PC-9 (cell line): ENCODE measurements at regions not wholly inside any gene's neighbourhood (a gene's known extent, or its start where the extent isn't known, plus 50 kb on each side); places are given as distances from the start of the nearest gene placed in this dataset.

ENCODE experiments used
- BruUV-seq: library from RNA; stranded (reverse); fragments of 400-500 nt; replicated peaks from 2 replicates; lab custom pipeline; 2021; lab: Mats Ljungman, UMichigan
- CTCF ChIA-PET: fragments of 300-600 bp; sonication (Branson Sonifier 250); formaldehyde crosslinking; loops from one replicate; lab custom pipeline; 2022; ENCODE audit warnings: antibody characterized with exemption; lab: Charles Lee
- POLR2A ChIA-PET: fragments of 300-600 bp; sonication (Branson Sonifier 250); formaldehyde crosslinking; loops from one replicate; lab custom pipeline; 2022; ENCODE audit warnings: antibody characterized with exemption; ENCODE audit not compliant: unreplicated experiment; lab: Charles Lee
- DNase-seq, 2 experiments: peaks; one replicate each; pipeline versions ENCODE4 v3.0.0 to v3.0.0-alpha.2; 2015 to 2022; ENCODE audit warnings: mixed read lengths in 1 of 2
- H2AFZ ChIP-seq: fragments of 200-600 bp; sonication (generic); 2 replicates; pipeline ENCODE4 v1.8.1; 2017; ENCODE audit warnings: antibody characterized with exemption
- H3F3A ChIP-seq: fragments of 200-600 bp; sonication (generic); 2 replicates; pipeline ENCODE4 v1.8.1; 2017; ENCODE audit warnings: antibody characterized with exemption, mild to moderate bottlenecking, low read depth; ENCODE audit not compliant: insufficient read depth
- H3K27ac ChIP-seq: fragments of 200-600 bp; sonication (generic); 2 replicates; pipeline ENCODE4 v1.6.1; 2016; ENCODE audit warnings: mixed run types
- H3K27me3 ChIP-seq: fragments of 200-600 bp; sonication (generic); 2 replicates; pipeline ENCODE4 v1.6.1; 2016; ENCODE audit warnings: low read depth, mixed run types; ENCODE audit not compliant: insufficient read depth
- H3K36me3 ChIP-seq: fragments of 200-600 bp; sonication (generic); 2 replicates; pipeline ENCODE4 v1.6.1; 2016; ENCODE audit warnings: low read depth, mixed run types
- H3K4me1 ChIP-seq: fragments of 200-600 bp; sonication (generic); replicated peaks from 2 replicates; pipeline ENCODE4 v1.6.1; 2016; ENCODE audit warnings: mixed run types; ENCODE audit not compliant: insufficient read depth
- H3K4me2 ChIP-seq: fragments of 200-600 bp; sonication (generic); 2 replicates; pipeline ENCODE4 v1.6.1; 2017; ENCODE audit warnings: mixed run types
- H3K4me3 ChIP-seq: fragments of 200-600 bp; sonication (generic); 2 replicates; pipeline ENCODE4 v1.6.1; 2016; ENCODE audit warnings: mixed run types
- H3K79me2 ChIP-seq: fragments of 200-600 bp; sonication (generic); 2 replicates; pipeline ENCODE4 v1.6.1; 2017; ENCODE audit warnings: low read depth, mixed run types
- H3K9me2 ChIP-seq: fragments of 200-600 bp; sonication (generic); 2 replicates; pipeline ENCODE4 v1.8.1; 2017; ENCODE audit warnings: mild to moderate bottlenecking; ENCODE audit not compliant: insufficient read depth
- H3K9me3 ChIP-seq: fragments of 200-600 bp; sonication (generic); 2 replicates; pipeline ENCODE4 v1.8.1; 2016; ENCODE audit warnings: low read depth; ENCODE audit not compliant: insufficient read depth
- H4K20me1 ChIP-seq: fragments of 200-600 bp; sonication (generic); 2 replicates; pipeline ENCODE4 v1.8.1; 2017; ENCODE audit not compliant: insufficient read depth
- EZH2 ChIP-seq: fragments of 200-600 bp; sonication (generic); IDR thresholded peaks from 2 replicates; pipeline ENCODE4 v1.8.0; 2017; ENCODE audit warnings: antibody characterized with exemption, low read depth
- intact Hi-C: fragments of 100-400 bp; cut with micrococcal nuclease; formaldehyde crosslinking; loops from one replicate; pipeline ENCODE4 v1.10.0; 2022; ENCODE audit not compliant: unreplicated experiment
- TF ChIP-seq, protein P1 (sequence below): fragments of 200-600 bp; sonication (generic); conservative IDR thresholded peaks from 2 replicates; pipeline ENCODE4 v1.6.1; 2017; ENCODE audit warnings: mixed run types, antibody characterized with exemption, mild to moderate bottlenecking, moderate library complexity

DNA sequence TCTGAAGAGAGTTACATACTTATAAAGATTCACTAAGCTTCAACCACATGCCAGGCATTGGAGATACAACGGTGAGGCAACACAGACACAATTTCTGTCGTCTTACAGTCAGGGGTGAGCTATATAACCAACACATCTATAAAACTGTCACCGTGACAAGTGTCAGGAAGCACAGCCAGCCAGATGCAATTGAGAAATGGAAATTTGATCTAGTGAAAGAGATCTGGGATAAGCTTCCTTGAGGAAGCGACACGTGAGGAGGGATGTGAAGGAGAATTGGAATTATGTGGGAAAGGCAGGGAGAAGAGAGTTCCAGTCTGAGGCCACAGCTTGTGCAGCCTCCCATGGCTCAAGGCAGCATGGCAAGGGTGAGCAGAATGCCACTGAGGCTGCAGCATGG, 50.9 kb upstream of the ZNF354B start:
- Histone ChIP-seq H4K20me1 (no peaks in the 10 kb centered on the region), H3K4me1 (no peaks in the 10 kb centered on the region), H2AFZ (no peak overlapping the region), H3K27ac (no peak overlapping the region), H3K36me3 (peaks cover 7% of the 10 kb centered on the region; the same call in 1 of the 2 replicates), H3K27me3 (no peaks in the 10 kb centered on the region), H3K79me2 (no peaks in the 10 kb centered on the region), H3K9me2 (no peaks in the 10 kb centered on the region), H3K4me2 (no peak overlapping the region), H3F3A (no peaks in the 10 kb centered on the region), H3K4me3 (no peak overlapping the region), H3K9me3 (no peaks in the 10 kb centered on the region)
- no peak for TF ChIP-seq EZH2
- TF ChIP-seq, protein P1, sequence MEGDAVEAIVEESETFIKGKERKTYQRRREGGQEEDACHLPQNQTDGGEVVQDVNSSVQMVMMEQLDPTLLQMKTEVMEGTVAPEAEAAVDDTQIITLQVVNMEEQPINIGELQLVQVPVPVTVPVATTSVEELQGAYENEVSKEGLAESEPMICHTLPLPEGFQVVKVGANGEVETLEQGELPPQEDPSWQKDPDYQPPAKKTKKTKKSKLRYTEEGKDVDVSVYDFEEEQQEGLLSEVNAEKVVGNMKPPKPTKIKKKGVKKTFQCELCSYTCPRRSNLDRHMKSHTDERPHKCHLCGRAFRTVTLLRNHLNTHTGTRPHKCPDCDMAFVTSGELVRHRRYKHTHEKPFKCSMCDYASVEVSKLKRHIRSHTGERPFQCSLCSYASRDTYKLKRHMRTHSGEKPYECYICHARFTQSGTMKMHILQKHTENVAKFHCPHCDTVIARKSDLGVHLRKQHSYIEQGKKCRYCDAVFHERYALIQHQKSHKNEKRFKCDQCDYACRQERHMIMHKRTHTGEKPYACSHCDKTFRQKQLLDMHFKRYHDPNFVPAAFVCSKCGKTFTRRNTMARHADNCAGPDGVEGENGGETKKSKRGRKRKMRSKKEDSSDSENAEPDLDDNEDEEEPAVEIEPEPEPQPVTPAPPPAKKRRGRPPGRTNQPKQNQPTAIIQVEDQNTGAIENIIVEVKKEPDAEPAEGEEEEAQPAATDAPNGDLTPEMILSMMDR: no peak
- no peak for DNase-seq
- POLR2A ChIA-PET: no interaction called here
- CTCF ChIA-PET: no interaction called here
- intact Hi-C loops: no loop called here
- BruUV-seq: no TSS peak

DNA sequence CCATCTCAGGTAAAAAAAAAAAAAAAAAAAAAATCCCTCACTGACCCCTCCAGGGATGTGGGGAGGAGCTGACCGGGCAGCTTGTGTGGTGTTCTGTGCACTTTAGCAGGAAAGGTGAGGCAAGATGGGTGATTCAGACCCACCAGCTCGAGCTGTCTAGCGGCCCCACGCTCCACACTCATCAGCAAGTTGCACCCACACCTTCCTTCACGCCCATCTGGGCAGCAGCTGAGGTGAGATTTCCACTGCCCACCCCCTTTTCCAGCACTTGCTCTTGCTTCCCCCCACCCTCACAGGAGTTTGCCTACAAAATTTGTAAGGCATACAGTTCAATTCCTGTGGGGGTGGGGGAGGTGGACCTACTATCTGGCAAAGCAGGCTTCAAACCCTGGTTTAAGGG, 58.7 kb upstream of the ZNF354B start:
- Histone ChIP-seq H3K9me3 (no peaks in the 10 kb centered on the region), H3K4me1 (no peaks in the 10 kb centered on the region), H3K79me2 (no peaks in the 10 kb centered on the region), H3K27ac (no peak overlapping the region), H3K36me3 (no peaks in the 10 kb centered on the region; the same call in 1 of the 2 replicates), H3K9me2 (no peaks in the 10 kb centered on the region), H2AFZ (no peak overlapping the region), H4K20me1 (no peaks in the 10 kb centered on the region), H3K27me3 (no peaks in the 10 kb centered on the region; the same call in 1 of the 2 replicates), H3F3A (no peaks in the 10 kb centered on the region), H3K4me2 (no peak overlapping the region), H3K4me3 (no peak overlapping the region)
- POLR2A ChIA-PET: no interaction called here
- no peak for TF ChIP-seq EZH2
- TF ChIP-seq, protein P1: no peak
- BruUV-seq: no TSS peak
- intact Hi-C loops: no loop called here
- DNase-seq: no peak
- CTCF ChIA-PET: interaction anchor here (0.7 kb wide), 1 partner anchor 247 kb away, joined by 8 read pairs; no protein-coding TSS in a partner anchor

DNA sequence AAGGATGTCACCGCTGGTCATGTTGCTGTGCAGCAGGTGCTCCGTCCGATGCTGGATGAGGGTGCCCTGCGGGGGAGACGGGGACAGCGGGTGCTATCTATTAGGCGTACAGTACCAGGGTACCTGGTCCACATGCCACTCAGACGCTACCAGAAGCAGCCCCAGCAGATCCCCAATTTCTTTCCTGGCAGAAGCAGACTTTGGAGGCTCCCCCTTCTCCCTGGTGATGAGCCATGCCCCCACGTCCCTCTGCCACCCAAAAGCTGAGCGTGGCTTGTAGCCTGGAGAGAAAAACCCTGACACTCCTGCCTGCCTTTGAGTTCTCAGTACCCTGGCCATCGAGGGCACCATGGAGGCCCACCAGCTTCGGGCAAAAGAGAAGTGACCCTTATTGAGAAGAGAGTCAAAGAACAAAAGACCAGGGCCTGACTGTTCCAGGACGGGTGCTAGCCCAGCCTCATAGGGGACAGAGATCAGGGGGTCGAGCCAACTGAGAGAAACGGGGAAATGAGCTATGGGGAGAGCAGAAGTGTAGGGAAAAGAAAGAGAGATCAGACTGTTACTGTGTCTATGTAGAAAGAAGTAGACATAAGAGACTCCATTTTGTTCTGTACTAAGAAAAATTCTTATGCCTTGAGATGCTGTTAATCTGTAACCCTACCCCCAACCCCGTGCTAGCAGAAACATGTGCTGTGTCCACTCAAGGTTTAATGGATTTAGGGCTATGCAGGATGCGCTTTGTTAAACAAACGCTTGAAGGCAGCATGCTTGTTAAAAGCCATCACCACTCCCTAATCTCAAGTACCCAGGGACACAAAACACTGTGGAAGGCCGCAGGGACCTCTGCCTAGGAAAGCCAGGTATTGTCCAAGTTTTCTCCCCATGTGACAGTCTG, 62.0 kb upstream of the ZNF354B start:
- Histone ChIP-seq H4K20me1 (no peaks in the 10 kb centered on the region), H3K27ac (no peak overlapping the region), H2AFZ (no peak overlapping the region), H3F3A (no peaks in the 10 kb centered on the region), H3K36me3 (no peaks in the 10 kb centered on the region), H3K27me3 (no peaks in the 10 kb centered on the region; the same call in 1 of the 2 replicates), H3K79me2 (no peaks in the 10 kb centered on the region), H3K9me2 (no peaks in the 10 kb centered on the region), H3K4me3 (no peak overlapping the region), H3K4me1 (no peaks in the 10 kb centered on the region), H3K4me2 (no peak overlapping the region), H3K9me3 (no peaks in the 10 kb centered on the region)
- TF ChIP-seq, protein P1: no peak
- TF ChIP-seq EZH2: no peak
- BruUV-seq: no TSS peak
- DNase-seq: no peak
- ChIA-PET CTCF (no interaction called here), POLR2A (interaction anchor here (0.5 kb wide), 1 partner anchor 1436 kb away, joined by 5 read pairs; no protein-coding TSS in a partner anchor)
- intact Hi-C loops: no loop called here
